GM20000 (cell line): ENCODE measurements at regions not wholly inside any gene's neighbourhood (a gene's known extent, or its start where the extent isn't known, plus 50 kb on each side); places are given as distances from the start of the nearest gene placed in this dataset.

Experiments used
- DNase-seq: peaks from one replicate; pipeline ENCODE4 v3.0.0; 2012; ENCODE audit warnings: low spot score
- TF ChIP-seq, protein P1 (sequence below): IDR thresholded peaks from 2 replicates; pipeline ENCODE4 v1.5.1; 2012; ENCODE audit warnings: mild to moderate bottlenecking, control low read depth; ENCODE audit errors: extremely low read depth, missing control alignments

DNA sequence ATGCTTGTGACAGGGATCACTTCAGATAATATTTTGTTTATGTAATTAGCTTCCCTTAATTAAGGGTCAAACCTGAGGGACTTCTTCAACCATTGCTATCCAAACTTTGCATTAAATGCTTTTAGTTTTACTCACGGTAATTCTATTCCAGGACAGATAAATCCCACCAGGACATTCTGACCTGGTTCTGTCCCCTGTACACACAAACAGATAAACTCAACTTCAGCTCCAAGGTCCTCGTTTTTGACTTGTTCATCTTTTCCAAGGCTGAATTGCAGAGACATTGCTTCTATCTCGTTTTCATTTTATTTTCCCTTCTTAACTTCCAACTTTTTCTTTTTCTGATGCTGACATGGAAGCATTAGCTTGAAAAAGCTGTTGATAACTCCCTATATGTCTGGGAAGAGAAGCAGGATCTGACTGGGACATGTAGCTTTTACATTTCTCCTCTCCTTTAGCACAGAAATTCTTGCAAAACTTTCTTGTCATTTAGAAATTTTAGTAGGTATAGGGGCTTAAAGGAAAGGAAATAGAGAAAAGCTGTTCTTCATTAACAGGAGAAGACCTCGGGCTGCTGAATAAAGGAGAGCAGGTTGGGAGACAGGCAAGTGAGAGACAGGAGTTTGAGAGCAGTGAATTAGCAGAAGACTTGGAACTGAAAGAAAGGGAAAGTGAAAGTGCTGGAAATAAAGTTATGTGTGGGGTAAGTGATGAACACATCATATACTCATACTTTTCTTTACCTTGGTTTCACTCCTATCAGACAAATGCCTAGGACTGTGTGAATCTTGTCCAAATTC is 231.7 kb upstream of the B3GALT2 start:
- DNase-seq, result no peak
- TF ChIP-seq, protein P1, sequence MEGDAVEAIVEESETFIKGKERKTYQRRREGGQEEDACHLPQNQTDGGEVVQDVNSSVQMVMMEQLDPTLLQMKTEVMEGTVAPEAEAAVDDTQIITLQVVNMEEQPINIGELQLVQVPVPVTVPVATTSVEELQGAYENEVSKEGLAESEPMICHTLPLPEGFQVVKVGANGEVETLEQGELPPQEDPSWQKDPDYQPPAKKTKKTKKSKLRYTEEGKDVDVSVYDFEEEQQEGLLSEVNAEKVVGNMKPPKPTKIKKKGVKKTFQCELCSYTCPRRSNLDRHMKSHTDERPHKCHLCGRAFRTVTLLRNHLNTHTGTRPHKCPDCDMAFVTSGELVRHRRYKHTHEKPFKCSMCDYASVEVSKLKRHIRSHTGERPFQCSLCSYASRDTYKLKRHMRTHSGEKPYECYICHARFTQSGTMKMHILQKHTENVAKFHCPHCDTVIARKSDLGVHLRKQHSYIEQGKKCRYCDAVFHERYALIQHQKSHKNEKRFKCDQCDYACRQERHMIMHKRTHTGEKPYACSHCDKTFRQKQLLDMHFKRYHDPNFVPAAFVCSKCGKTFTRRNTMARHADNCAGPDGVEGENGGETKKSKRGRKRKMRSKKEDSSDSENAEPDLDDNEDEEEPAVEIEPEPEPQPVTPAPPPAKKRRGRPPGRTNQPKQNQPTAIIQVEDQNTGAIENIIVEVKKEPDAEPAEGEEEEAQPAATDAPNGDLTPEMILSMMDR, result no peak

DNA sequence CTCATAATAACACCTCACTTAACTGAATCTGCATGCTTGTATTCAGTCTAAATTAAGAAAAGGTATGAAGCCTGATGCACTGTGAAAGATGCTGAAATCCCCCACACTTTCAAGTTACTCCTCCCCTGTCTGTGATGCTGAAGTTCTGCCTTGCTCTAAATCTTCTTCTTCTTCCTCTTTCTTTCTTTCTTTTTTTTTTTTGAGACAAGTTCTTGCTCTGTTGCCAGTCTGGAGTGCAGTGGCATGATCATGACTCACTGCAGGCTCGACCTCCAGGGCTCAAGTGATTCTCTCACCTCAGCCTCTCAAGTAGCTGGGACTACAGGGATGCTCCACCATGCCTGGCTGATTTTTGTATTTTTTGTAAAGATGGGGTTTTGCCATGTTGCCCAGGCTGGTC is 231.0 kb upstream of the B3GALT2 start:
- no peak for DNase-seq
- TF ChIP-seq, protein P1, result no peak

- TF ChIP-seq, protein P1, result no peak
Measured at GRCh38 chr1:193416226-193417024, 230.0 kb upstream of the B3GALT2 start.

DNA sequence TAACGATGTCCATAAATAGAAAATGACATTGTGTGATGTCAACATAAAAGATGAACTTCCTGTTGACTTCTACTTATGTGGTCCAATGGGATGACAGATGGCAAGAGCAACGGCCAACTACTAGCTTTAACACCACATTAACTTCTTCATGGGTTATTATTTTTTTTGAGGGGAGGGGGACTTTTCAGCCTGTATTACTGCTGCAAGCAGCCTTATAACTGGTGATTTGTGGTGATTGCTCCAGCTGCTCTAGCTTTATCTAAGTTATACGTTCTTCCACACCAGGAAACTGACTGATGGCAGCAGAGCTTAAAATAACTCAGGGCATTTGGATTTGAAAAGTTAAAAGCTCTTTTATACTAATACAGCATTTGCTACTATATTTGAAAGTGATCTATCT is 228.8 kb upstream of the B3GALT2 start:
- TF ChIP-seq, protein P1, result no peak
- no peak for DNase-seq

More at GRCh38 chr1:193416226-193417024, 230.0 kb upstream of the B3GALT2 start:
- DNase-seq, result no peak

- DNase-seq, result no peak
- TF ChIP-seq, protein P1, result no peak
Measured at GRCh38 chr1:193413376-193413775, 227.0 kb upstream of the B3GALT2 start.

GRCh38 chr1:193412748-193413147 is 226.3 kb upstream of the B3GALT2 start:
- TF ChIP-seq, protein P1, result no peak
- no peak for DNase-seq

DNA sequence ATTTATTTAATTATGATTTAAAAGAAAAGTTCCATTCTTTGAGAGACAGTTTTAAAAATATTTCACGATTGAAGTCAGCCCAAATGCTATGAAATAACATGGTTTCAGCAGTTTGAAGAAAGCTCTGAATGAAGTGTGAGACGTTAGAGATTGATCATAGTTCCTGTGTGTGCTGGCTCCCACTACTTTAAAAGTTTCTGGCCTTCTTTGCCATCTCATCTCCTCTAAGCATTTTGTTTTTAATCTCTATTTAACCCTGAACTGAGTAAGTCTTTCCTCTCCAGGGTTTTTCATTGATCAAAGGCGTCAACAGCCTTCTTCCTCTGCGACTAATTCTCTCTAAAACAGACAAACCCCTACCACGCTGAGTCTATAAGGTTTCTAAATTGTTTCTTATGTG is 225.3 kb upstream of the B3GALT2 start:
- TF ChIP-seq, protein P1, result no peak
- no peak for DNase-seq
